KMS-11 (cell line): ENCODE measurements at regions not wholly inside any gene's neighbourhood (a gene's known extent, or its start where the extent isn't known, plus 50 kb on each side); places are given as distances from the start of the nearest gene placed in this dataset.

ENCODE experiments used
- H2AFZ ChIP-seq: fragments of 200-600 bp; sonication (generic); 2 replicates; pipeline ENCODE4 v1.6.1; 2016; ENCODE audit warnings: antibody characterized with exemption, mixed run types, low read depth
- H3K27ac ChIP-seq: fragments of 200-600 bp; sonication (generic); 2 replicates; pipeline ENCODE4 v1.6.1; 2016; ENCODE audit warnings: mild to moderate bottlenecking, mixed run types
- H3K27me3 ChIP-seq: fragments of 200-600 bp; sonication (generic); 2 replicates; pipeline ENCODE4 v1.6.1; 2017; ENCODE audit warnings: mild to moderate bottlenecking, low read depth, mixed run types, moderate library complexity; ENCODE audit not compliant: insufficient read depth
- H3K36me3 ChIP-seq: fragments of 200-600 bp; sonication (generic); 2 replicates; pipeline ENCODE4 v1.6.1; 2017; ENCODE audit warnings: mild to moderate bottlenecking, mixed run types; ENCODE audit not compliant: insufficient read depth
- H3K4me1 ChIP-seq: fragments of 200-600 bp; sonication (generic); 2 replicates; pipeline ENCODE4 v1.6.1; 2016; ENCODE audit warnings: mild to moderate bottlenecking, low read depth, mixed run types; ENCODE audit not compliant: poor library complexity, severe bottlenecking
- H3K4me2 ChIP-seq: fragments of 200-600 bp; sonication (generic); 2 replicates; pipeline ENCODE4 v1.7.0; 2016; ENCODE audit warnings: mild to moderate bottlenecking, mixed run types
- H3K4me3 ChIP-seq: fragments of 200-600 bp; sonication (generic); IDR thresholded peaks from 2 replicates; pipeline ENCODE4 v1.6.1; 2017; ENCODE audit warnings: low read depth, low read length, mixed read lengths; ENCODE audit not compliant: insufficient read depth
- H3K79me2 ChIP-seq: fragments of 200-600 bp; sonication (generic); 2 replicates; pipeline ENCODE4 v1.6.1; 2016; ENCODE audit warnings: low read depth, mixed run types; ENCODE audit not compliant: insufficient read depth
- H3K9ac ChIP-seq: fragments of 200-600 bp; sonication (generic); 2 replicates; pipeline ENCODE4 v1.6.1; 2016; ENCODE audit warnings: mild to moderate bottlenecking, mixed run types
- H4K20me1 ChIP-seq: fragments of 200-600 bp; sonication (generic); 2 replicates; pipeline ENCODE4 v1.6.1; 2016; ENCODE audit warnings: mild to moderate bottlenecking, mixed run types; ENCODE audit not compliant: insufficient read depth
- TF ChIP-seq, protein P1 (sequence below): fragments of 200-600 bp; sonication (generic); conservative IDR thresholded peaks from 2 replicates; pipeline ENCODE4 v1.6.1; 2017; ENCODE audit warnings: low read depth, mild to moderate bottlenecking, antibody characterized with exemption, low read length, moderate library complexity, mixed read lengths

DNA sequence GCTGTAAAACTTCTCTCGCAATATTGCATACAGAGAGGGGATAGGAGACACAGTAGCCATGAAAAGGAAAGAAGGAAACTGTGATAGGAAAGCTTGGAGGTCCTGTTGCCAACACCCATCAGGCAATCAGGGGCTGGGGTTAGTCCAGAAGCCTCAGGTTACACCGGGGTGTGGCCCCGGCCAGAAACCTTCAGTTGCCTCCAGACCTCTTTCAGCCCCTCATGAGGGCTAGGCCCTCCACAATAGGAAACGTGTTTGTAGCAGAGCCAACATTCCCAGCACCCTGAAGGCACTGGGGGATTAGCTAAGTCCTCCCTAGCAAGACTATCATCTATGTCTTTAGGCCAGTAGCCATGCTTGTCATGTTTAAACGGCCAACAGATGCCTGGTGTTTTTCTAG is 1048.0 kb upstream of the CNTN5 start:
- Histone ChIP-seq H3K36me3 (no peaks in the 10 kb centered on the region), H3K27ac (no peak overlapping the region), H3K4me3 (no peak overlapping the region), H3K79me2 (no peaks in the 10 kb centered on the region), H4K20me1 (no peaks in the 10 kb centered on the region), H3K4me2 (no peak overlapping the region), H3K27me3 (no peaks in the 10 kb centered on the region), H3K9ac (no peak overlapping the region), H3K4me1 (no peaks in the 10 kb centered on the region), H2AFZ (no peak overlapping the region)
- TF ChIP-seq, protein P1, sequence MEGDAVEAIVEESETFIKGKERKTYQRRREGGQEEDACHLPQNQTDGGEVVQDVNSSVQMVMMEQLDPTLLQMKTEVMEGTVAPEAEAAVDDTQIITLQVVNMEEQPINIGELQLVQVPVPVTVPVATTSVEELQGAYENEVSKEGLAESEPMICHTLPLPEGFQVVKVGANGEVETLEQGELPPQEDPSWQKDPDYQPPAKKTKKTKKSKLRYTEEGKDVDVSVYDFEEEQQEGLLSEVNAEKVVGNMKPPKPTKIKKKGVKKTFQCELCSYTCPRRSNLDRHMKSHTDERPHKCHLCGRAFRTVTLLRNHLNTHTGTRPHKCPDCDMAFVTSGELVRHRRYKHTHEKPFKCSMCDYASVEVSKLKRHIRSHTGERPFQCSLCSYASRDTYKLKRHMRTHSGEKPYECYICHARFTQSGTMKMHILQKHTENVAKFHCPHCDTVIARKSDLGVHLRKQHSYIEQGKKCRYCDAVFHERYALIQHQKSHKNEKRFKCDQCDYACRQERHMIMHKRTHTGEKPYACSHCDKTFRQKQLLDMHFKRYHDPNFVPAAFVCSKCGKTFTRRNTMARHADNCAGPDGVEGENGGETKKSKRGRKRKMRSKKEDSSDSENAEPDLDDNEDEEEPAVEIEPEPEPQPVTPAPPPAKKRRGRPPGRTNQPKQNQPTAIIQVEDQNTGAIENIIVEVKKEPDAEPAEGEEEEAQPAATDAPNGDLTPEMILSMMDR, result no peak

DNA sequence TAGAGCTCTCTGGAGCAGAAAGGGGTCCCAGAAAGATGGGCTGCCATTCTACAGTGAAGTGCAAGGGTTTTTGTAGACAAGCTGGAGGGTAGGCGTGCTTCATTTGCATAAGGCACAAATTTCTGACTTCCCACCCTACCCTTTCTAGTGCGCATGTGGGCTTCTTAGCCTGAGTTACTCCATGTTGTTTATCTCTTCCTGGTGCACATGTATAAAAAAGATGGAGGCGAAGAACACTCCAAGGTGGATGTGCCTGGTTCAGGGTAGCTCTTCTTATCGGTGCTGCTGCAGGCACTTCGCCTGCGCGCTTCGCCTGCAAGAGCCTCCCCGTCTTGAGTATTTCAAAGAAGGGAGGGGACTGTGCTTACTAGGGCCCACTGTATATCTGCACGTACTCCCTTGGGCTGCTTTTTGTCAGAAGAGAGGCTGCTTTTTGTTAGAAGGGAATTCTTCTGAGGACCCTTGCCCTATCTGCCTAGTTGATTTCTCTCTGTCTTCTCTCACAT is 1047.3 kb upstream of the CNTN5 start:
- no peak overlapping the region for H2AFZ ChIP-seq
- no peaks in the 10 kb centered on the region for H4K20me1 ChIP-seq
- H3K4me1 ChIP-seq, result no peaks in the 10 kb centered on the region
- no peak overlapping the region for H3K9ac ChIP-seq
- TF ChIP-seq, protein P1, result no peak
- H3K27ac ChIP-seq, result no peak overlapping the region
- H3K4me3 ChIP-seq, result no peak overlapping the region
- H3K79me2 ChIP-seq, result no peaks in the 10 kb centered on the region
- no peaks in the 10 kb centered on the region for H3K36me3 ChIP-seq
- no peak overlapping the region for H3K4me2 ChIP-seq
- no peaks in the 10 kb centered on the region for H3K27me3 ChIP-seq

DNA sequence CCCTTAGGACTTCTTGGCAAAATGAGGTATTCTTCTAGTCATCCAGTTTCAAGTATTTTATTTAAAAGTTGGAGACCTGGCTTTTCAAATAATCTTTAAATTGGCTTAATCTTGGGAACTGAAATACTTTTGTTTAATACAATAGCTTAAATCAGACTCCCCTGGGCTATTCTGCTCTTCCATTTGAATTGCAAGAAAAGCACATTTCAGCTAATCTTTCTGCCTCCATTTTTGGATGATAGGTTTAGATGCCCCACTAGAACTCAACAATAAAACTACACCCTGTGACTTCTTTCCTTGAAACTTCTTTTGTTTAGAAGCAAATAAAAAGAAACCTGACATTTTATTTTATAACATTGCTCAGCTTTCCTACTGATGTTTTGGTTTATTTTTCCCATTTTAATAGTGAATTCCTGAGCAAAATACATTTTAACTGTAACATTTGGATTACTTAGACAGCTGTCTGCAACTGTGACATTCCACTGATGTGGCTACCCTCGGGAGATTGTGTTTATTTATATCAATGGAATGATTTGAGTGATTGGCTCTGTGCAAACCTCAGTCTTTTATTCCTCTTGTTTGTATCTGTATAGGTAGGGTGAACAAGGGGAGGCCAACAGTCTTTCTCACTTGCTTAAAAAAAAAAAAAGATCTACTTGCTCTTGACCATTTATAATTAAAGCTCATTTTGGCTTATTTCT is 1045.8 kb upstream of the CNTN5 start:
- no peaks in the 10 kb centered on the region for H4K20me1 ChIP-seq
- H3K4me1 ChIP-seq, result no peaks in the 10 kb centered on the region
- no peak overlapping the region for H3K4me2 ChIP-seq
- TF ChIP-seq, protein P1, result no peak
- no peak overlapping the region for H2AFZ ChIP-seq
- no peaks in the 10 kb centered on the region for H3K27me3 ChIP-seq
- H3K36me3 ChIP-seq, result no peaks in the 10 kb centered on the region
- H3K27ac ChIP-seq, result no peak overlapping the region
- H3K4me3 ChIP-seq, result no peak overlapping the region
- H3K9ac ChIP-seq, result no peak overlapping the region
- no peaks in the 10 kb centered on the region for H3K79me2 ChIP-seq

DNA sequence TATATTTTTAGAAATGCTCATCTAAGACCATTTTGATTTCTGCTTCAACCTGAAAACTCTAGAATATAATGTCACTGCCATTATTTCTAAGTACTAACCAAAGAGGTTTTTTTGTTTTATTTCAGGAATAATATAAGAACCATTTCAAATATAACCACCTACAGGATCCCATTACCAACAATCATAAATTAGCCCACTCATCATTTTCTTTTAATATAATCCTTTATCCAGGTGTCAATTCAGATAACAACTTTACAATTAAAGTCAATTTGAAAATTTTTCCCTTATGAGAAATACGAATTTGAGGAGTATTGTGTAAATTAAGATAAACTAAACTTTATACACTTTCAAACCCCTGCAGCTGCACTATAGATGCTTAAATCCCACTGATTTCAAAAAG is 1043.0 kb upstream of the CNTN5 start:
- H3K79me2 ChIP-seq, result no peaks in the 10 kb centered on the region
- no peak overlapping the region for H2AFZ ChIP-seq
- H3K4me2 ChIP-seq, result no peak overlapping the region
- H3K27ac ChIP-seq, result no peak overlapping the region
- H3K9ac ChIP-seq, result no peak overlapping the region
- TF ChIP-seq, protein P1, result no peak
- H3K4me1 ChIP-seq, result no peaks in the 10 kb centered on the region
- H3K4me3 ChIP-seq, result no peak overlapping the region
- no peaks in the 10 kb centered on the region for H3K36me3 ChIP-seq
- H3K27me3 ChIP-seq, result no peaks in the 10 kb centered on the region
- H4K20me1 ChIP-seq, result no peaks in the 10 kb centered on the region
